GM18907 (cell line): ENCODE measurements at regions not wholly inside any gene's neighbourhood (a gene's known extent, or its start where the extent isn't known, plus 50 kb on each side); places are given as distances from the start of the nearest gene placed in this dataset.
"Not testable (repeated sequence)": the region's sequence is repeated elsewhere in the genome, so short reads cannot be mapped to it uniquely, and the experiment has no call there.

Experiments
- ATAC-seq: cut with Tn5 transposase; IDR thresholded peaks from one replicate; pipeline ENCODE4 v1.9.1; 2021; ENCODE audit warnings: mild to moderate bottlenecking, moderate library complexity; ENCODE audit not compliant: unreplicated experiment

DNA sequence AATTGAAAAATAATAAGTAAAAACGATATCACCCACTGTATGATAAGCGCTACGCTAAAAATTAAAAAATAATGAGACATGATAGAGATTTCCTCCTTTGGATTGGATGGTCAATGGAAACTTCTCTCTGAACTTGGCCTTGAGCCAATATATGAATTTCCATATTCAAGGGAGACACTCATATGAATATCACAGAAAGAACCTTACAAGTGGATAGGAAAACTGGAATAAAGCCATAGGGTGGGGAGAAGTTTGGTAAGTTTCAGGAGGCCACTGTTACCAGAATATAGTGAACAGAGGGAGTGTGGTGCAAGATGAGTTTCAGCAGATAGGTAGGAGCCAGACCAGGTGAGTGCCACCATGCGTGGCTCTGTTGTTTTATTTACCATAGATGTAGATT is 147.2 kb downstream of the SEM1 start:
- no peak for ATAC-seq

DNA sequence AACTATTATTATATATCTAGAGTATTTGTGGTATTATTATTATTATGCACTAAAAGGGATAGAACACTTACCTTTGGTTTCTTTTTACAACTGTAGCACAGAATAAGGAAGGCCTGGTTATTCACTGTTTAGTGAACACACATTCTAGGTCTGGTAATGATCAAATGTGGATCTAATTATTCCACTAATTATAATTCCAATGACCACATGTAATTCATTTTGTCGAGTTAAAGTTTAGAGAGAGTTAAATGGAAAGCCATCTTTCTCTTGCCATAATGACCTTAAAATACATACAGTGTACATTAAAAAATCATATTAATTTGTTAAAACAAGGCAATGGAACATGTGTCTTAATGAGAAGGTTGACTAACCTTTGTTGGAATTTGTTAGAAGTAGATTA is 147.8 kb downstream of the SEM1 start:
- ATAC-seq: no peak

DNA sequence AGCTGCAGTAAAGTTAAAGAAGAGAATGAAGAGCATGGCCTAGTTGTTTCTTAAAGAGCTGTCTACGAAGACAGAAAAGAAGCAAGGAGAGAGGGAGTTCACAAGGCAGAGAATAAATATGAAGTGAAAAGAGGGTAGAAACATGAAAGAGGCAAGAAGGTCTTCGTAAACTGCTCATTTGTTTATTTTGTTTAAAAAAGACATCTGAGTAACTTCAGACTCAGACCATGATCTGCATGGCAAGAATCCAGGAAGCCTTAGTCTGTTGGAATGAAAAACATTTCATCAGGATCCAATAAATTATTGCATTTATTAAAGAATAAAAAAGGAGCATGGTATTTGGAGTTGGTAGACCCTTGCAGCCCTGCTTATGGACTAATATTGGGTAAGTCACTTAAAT is 151.1 kb downstream of the SEM1 start:
- no peak for ATAC-seq

DNA sequence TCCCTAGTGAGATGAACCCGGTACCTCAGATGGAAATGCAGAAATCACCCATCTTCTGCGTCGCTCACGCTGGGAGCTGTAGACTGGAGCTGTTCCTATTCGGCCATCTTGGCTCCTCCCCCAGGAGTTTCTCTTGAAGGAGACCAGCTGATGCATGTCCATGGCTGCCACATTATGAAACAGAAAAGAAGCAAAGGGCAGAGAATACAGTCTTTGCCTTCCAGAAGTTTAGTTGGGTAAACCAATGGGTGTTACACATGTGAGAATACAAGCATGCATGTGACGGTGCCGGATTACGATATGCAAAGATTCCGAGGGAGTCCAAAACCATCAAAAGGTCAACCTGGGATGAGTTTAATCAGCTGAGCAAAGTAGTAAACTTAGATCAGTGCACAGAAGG is 151.6 kb downstream of the SEM1 start:
- no peak for ATAC-seq

DNA sequence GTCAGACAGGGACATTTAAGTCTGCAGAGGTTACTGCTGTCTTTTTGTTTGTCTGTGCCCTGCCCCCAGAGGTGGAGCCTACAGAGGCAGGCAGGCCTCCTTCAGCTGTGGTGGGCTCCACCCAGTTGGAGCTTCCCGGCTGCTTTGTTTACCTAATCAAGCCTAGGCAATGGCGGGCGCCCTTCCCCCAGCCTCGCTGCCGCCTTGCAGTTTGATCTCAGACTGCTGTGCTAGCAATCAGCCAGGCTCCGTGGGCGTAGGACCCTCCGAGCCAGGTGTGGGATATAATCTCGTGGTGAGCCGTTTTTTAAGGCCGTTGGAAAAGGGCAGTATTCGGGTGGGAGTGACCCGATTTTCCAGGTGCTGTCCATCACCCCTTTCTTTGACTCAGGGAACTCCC is 152.0 kb downstream of the SEM1 start:
- not testable (repeated sequence) for ATAC-seq

DNA sequence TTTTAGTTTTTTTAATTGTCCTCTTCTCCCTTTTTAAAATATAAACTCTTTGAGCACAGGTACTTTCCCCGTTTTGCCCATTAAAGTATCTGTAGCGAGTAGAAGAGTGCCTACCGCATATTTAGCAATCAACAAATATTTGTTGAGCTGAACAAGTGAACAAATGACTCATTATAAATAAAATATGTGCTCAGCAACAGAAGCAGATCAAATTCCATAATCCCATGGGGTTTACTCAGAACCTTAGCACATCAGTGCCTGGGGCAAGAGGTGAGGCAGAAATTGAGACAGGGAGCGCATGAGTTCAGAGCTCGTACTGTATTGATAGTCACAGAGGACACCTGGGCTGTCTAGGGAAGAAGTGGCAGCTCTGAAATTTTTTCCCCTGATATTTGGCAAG is 161.0 kb downstream of the SEM1 start:
- no peak for ATAC-seq

DNA sequence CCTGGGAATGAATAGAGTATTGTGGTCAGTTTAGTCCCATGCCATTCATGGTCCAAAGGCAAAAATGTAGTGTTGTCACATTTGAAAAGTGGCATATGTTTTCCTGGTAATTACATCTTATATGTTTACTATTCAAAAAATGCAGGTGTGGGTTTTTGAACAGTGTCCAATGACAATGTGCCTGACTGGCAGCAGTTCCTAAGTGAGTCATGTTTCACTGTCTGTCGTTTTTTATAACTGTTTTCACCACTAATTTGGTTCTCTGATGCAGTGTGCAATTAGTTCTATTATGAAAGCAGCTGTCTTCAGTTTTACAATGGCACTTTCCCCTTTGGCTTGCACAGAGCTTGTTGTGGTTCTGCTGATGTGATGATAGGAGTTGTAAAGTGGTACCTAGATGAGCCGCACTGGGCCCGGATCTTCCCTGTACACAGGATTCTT is 162.3 kb downstream of the SEM1 start:
- ATAC-seq: no peak

DNA sequence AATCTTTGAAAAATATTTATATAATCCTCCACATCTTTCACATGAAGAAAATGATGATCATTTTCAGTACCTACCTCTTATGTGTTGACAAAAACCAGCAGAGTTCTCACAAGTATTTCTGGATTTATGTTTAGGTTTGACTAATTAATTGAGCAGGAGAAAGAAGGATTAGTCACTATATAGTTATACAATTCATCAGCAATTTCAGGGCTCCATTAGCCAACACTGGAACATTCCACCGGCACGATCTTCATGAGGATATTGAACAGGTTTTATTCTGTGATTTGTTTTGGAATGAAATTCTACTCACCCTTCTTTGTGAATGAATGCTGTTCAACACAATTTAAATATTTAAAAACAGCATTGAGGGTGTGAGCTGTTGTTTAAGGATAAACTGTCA is 163.2 kb downstream of the SEM1 start:
- ATAC-seq: no peak

DNA sequence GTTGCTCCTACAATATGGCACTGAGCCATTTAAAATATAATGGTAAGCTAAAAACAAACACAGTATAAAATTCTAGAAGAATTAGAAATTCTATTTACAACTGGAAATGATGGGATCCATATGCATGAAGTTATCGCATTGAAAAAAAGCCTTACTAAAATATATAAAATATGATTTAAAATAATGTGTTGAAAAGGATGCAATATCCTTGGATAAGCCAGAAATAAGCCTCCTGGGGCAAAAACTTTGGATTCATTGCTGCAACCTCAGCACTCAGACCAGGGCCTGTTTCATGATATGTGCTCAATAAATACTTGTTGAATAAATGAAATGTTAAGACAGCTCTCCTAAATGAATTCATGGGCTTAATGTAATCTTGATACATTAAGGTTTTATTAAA is 170.2 kb downstream of the SEM1 start:
- no peak for ATAC-seq

DNA sequence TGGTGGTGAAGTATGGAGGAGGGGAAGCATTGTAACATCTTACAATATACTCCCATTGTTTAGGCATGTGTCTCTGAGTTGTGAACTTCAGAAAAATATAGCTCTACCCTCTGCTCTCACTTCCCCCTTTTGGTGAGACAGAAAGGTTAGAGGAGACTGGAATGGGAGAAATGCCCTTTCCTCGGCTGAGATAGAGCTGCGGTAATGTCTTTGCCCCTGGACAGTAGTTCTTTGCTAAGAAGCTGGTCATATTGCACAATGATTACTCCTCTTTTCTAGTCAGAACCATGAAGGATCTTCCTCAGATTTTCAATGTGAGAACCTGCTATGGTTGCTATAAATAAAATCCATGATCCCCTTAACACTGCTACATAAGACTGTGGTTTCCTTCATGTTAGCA is 171.0 kb downstream of the SEM1 start:
- no peak for ATAC-seq

DNA sequence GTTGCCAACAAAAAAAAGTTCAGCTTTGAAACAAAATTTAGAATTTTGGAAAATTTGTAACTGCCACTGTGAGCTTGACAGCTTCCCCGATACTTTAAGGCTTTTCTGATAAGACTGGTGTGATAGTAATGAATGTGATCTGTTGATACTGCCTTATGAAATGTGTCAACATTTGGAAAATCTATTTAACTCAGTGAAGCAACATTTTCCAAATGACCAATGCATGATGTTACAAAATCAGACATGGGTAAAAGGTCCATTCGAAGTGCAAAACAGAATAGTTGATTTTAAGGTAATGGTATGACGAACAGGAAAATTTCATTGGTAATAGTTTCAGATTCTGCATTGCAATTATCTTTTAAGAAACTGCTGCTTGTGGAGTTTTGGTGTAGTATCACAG is 175.4 kb downstream of the SEM1 start:
- no peak for ATAC-seq

DNA sequence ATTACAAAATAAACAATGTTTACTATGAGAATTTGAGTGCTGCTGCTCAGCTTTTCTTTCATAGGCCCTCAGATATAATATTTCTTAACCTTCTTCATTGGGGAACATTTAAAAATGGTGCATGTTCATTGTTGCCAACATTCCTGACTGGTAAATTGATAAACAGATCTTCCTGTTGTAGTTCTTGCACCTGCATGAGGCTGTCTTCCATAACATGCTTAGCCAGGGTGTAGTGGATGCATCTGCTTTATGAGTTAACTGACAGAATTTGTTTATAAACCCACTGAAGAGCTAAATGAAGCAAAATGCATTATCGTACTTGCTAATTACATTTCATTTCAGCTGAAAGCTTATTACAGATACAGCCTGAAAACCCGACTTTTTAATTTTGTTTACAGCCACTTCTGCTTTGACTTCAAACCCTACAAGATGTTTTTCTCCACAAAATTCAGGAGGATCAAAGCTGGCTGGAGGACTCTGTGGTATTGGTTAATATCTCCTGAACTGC is 177.2 kb downstream of the SEM1 start:
- ATAC-seq: no peak

DNA sequence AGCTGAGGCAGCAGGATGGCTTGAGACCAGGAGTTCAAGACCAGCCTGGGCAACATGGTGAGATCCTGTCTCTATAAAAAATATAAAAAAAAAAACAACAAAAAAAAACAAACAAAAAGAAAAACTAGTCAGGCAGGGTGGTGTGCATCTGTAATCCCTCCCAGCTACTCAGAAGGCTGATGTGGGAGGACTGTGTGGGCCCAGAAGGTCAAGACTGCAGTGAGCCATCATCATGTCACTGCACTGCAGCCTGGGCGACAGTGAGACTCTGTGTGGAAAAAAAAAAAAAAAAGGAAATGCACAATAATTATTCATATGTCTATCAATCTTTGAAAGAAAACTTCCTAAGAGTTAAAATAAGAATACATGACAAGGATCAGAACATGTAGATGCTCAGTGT is 178.3 kb downstream of the SEM1 start:
- no peak for ATAC-seq

DNA sequence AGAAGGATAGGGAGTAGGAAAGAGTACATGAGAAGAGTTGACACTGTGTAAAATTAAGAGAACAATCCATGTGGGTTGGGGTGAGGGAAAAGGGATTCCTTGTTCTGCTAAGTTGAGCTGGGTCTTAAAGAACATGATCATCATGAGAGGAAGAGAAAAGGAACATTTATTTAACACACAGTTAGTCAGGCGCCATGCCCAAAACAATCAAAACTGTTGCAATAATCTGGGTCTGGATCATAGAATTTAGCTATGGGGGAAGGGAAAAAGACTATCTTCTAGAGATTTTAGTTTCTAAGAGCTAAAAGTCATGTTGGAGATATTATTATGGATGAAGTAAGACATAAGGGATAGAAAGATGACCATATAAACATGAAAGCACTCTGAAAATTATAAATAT is 178.9 kb downstream of the SEM1 start:
- ATAC-seq: no peak

DNA sequence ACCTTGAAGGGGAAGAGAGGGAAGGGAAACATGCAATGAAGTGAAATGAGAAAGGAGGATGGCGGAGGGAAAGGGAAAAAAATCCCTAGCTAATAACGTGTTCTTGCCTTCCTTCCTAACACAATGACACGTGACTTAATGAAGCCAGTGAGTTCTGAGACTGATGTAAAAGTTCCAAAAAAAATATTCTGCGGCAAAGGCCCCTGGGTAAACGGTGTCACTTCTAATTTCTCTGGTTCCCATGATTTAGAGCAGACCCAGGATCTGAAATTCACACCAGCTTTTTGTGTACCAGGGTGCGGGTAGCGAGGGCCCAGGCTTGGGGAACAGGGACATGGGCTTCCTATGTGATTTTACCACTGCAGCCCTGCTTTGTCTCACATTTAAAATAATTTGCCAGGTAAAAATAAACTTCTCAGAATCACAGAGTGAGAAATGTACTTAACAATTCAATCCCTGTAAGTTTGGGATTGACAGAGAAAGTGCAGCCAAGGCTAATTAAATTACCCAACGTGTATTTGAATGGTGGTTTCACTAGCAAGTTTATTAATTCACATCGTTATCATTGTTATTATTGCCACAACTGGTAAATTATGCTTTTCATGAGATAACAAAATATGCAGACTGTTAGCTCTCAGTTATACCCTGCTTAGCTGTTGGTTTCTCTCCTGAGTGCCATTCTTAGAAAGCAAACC is 182.4 kb downstream of the SEM1 start:
- no peak for ATAC-seq

DNA sequence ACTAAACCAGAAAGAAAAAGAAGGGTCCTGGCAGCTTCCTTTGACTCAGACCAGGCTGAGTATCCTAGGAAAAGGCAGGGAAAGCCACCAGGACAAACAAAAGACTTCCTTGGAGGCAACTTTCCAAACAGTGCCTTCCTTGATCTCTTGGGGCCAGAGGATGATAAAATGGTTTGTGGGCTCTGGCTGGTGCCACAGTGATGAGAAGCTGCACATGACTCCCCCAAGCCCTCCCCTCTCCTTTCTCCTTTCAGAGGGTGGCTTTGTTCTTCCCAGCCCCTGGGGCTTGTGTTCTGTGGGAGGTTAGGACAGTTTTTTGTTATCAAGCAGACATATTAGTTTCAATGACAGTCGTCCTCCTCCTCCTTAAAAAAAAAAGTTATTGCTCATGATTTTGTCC is 183.2 kb downstream of the SEM1 start:
- ATAC-seq: no peak

DNA sequence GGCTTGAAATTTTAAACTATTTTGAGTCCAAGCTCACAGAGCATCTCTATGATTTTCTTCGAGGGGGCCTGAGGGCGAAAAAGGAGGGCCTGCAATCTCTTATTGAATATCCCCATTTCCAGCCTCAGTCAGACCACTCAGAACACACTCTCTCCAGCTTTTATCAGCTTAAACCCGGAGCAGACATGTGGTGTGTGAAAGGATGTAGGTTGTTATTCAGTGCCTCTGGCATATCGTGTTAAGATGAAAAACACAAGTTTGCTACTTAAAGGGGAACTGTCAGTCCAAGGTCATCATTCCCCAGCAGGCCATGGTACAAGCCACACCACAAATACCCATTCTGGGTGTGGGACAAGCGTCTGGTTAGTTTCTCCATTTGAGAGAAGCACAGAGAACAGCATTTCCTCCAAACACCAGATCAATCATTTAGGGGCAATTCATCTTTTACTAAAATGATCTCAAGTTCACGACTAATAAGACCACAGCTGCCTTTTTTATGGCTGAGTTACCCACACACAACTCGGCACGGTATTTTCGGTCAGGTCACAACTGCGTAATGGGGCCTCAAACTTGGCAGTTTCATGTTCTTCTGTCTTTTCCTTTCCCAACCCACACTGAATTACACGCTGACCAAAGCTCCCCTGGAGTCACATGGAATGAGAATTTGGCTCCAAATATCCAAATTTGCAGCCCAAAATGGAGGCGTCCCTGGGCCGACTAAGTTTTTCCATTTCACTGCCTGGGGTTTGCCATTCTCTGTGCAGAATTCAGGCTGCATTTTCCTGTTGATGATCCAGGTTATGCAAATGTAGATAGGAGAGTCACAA is 188.4 kb downstream of the SEM1 start:
- ATAC-seq: no peak

DNA sequence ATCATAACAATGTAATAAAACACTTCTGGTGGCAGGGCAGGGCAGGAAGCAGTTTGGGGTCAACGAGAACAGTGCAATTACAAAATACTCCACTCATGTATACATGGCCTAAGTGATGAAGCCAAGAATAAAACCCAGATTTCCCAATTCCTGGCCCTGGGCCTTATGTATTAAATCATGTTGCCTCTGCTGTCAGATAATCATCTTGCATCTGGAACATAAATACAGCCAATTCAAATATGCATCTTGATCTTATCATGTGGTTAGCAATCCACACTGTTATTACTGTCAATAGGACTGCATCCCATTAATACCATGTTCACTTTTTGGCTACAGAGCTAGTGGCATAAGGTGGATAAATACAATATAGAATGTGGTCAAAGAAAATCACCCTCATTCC is 186.5 kb upstream of the SLC25A13 start:
- no peak for ATAC-seq

DNA sequence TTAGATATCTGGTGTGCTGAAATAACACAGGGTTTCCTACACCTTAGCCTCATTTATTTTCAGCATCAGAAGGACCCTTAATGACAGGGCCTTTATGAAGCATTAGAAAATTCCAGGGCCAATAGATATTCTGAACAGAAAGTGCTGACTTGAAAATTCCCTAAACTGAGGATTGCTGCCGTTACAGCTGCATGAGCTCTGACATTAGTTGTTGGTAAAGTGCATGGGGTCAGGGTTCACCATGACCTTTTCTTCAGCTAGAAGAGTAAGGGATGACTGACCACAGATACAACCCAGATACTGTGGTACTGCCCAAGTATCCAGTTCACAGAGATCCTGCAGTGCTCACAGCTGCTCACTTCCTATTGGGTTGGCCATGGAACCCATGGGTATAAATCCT is 181.7 kb upstream of the SLC25A13 start:
- no peak for ATAC-seq

DNA sequence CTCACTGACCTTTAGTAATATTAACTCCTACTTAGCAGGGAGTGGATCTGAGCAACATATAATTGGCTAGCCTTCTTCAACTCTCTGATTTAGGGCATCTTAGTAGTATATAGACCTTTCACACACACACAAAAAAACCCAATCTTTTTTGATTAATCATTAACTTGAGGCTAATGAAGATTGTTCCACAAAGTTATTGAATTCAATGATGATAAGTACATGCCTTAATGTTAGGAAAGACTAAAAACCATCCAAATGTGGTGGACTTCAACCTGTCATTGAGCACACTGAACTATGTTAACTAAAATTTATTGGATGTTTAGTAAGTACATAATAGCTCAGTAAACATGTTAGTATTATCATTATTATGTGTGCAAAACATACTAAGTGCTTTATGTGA is 179.4 kb upstream of the SLC25A13 start:
- ATAC-seq: no peak

DNA sequence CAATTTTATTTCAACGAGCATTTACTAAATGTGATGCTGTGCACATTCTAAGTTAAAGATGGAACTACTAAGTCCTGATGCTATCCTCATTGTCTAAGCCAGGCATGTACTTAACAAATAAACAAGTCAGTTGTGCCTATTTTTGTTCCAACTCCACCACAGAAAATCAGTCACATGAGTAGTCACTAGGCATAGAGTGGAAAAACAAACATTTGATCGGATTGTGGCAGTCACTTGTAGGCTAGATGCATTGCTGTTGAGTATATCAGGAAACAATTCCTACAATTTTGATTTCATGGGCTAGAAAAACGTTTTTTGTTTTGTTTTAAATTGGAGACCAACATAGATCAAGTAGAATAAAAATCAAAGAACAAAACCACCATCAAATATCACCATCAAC is 177.6 kb upstream of the SLC25A13 start:
- no peak for ATAC-seq

DNA sequence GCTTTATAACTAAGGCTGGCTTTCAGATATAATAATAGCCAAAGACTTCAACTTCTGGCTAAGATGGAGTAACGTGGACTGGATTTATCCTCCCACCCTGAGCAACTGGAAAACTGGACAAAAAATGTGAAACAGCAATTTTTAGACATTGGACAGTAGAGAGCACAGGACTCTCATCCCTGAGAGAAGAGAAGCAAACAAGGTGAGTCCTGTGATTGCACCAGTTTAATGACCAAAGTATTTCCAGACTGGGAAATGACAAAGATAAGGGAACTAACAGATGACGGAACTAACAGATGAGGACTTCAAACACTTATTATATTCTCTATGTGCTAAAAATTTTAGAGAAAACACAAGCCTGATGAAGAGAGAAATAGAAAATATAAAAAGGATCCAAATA is 175.7 kb upstream of the SLC25A13 start:
- no peak for ATAC-seq
